ENCODE measurements at regions not wholly inside any gene's neighbourhood (a gene's known extent, or its start where the extent isn't known, plus 50 kb on each side); places are given as distances from the start of the nearest gene placed in this dataset.
"Not testable (repeated sequence)": the region's sequence is repeated elsewhere in the genome, so short reads cannot be mapped to it uniquely, and the experiment has no call there.

- no peak for DNase-seq
Measured at GRCh38 chr15:56808160-56808559, 74.9 kb upstream of the ZNF280D start.

GRCh38 chr15:56806148-56806536, 72.8 kb upstream of the ZNF280D start:
- DNase-seq = no peak

- peak; percentile 32 for DNase-seq
Measured at GRCh38 chr15:56805466-56806147, 72.3 kb upstream of the ZNF280D start.

GRCh38 chr15:56804938-56805337, 71.6 kb upstream of the ZNF280D start:
- no peak for DNase-seq

- DNase-seq = no peak
Measured at GRCh38 chr15:56804279-56804678, 71.0 kb upstream of the ZNF280D start.

GRCh38 chr15:56802161-56802560, 68.9 kb upstream of the ZNF280D start:
- DNase-seq = no peak

GRCh38 chr15:56798639-56799038, 65.3 kb upstream of the ZNF280D start:
- DNase-seq = peak; percentile 54

- no peak for DNase-seq
Measured at GRCh38 chr15:56797720-56798275, 64.5 kb upstream of the ZNF280D start.

GRCh38 chr15:56795502-56795901, 62.2 kb upstream of the ZNF280D start:
- no peak for DNase-seq

GRCh38 chr15:56794553-56795329, 61.4 kb upstream of the ZNF280D start:
- no peak for DNase-seq

- no peak for DNase-seq
Measured at GRCh38 chr15:56794165-56794552, 60.9 kb upstream of the ZNF280D start.

GRCh38 chr15:56792211-56792610, 58.9 kb upstream of the ZNF280D start:
- DNase-seq = no peak

GRCh38 chr15:56791521-56791920, 58.2 kb upstream of the ZNF280D start:
- not testable (repeated sequence) for DNase-seq

- DNase-seq = no peak
Measured at GRCh38 chr15:56788359-56788758, 55.0 kb upstream of the ZNF280D start.

- DNase-seq = no peak
Measured at GRCh38 chr15:56786966-56787365, 53.7 kb upstream of the ZNF280D start.

GRCh38 chr15:56783857-56784661, 50.8 kb upstream of the ZNF280D start:
- DNase-seq = no peak

- no peak for DNase-seq
Measured at GRCh38 chr15:56783156-56783856, 50.0 kb upstream of the ZNF280D start.
